Endometrium (tissue), 2 donors: ENCODE measurements at regions not wholly inside any gene's neighbourhood (a gene's known extent, or its start where the extent isn't known, plus 50 kb on each side); places are given as distances from the start of the nearest gene placed in this dataset.

Source experiments
- FAIRE-seq: peaks from 2 replicates; lab custom pipeline; 2012; peaks lifted over from hg19 to GRCh38; lab: Jason Lieb, UNC
- donor health status: control.
- donor health status: control.

DNA sequence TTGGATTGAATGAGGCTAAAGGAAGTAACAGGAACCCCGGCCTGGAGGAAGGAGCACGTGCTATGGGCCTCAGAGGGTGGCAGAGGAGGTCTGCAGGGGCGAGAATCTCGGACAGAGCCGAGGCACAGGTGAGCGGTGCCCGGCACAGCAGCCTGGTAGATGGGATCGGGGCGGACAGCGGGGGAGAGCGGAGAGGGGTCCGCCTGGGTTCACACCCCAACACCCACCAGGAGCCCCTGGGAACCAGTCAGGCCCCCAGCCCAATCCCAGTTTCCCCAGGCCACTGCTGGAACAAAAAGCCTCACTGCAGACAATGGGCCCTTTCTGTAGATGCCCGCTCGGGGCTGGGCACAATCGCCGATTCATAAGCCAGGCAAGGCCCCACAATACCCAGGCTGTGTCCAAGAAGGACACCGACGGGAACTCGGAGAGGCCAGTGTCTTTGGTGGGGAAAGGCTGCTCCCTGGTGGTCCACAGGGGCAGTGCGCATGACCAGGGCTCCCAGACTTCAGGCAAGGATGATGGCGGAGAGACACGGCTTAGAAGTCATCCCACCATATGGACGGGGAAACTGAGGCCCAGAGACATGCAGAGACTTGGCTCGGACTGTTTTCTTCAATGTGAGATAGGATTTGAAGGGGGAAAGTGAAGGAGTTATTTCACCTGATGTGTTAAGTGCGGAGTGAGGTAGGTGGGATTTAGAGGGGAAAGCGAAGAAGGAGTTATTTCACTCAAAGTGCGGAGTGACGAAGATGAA, 106.9 kb upstream of the GPR26 start:
- FAIRE-seq = no peak

DNA sequence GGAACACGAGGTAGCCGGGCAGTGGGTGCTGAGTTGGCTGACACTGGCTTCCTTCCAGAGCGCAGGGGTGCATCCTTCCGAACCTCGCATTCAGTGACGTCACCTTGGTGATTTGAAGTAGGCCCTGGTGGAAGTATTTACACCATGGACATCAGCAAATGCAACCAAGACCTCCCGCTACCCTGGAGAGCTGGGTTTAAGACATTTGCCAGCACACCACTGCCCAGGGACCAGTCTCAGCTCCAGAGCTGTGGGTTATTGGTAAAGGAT, 106.4 kb upstream of the GPR26 start:
- no peak for FAIRE-seq

DNA sequence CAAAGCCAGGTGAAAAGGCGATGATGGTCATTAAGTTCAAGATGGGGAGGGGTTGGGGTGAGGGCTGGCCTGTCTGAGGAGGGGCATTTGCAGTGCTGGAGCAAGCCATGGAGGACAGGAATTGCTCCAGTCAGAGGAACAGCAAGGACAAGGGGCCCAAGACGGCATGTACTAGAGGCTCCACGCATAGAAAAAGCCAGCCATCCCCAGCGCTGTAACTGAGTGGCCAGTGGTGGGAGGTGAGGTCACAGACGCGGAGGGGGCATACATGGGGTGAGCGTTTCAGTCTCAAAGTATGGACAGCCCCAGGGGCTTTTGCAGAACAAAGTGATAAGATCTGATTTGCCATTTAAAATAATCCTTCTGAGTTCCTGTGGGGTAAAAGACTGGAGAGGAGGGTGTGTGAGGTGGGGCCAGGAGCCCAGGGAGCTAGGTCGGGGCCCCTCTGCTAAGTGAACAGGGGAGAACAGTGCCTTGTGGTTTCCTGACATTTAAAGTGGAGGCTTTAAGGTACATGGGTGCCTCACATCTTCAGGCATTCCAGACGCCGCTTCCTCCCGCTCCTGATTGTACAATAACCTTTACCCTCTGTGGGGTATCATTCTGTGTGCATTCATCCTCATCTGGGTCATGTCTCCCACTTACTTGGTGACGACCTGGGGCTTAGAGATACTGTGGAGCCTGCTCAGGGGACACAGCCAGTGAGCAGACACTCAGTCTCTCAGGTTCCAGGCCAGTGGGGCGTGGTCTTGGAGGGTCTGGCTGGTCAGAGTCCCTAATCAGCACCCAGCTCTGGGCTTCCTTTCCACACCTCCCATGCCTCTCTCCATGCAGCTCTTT, 105.6 kb upstream of the GPR26 start:
- FAIRE-seq = no peak

DNA sequence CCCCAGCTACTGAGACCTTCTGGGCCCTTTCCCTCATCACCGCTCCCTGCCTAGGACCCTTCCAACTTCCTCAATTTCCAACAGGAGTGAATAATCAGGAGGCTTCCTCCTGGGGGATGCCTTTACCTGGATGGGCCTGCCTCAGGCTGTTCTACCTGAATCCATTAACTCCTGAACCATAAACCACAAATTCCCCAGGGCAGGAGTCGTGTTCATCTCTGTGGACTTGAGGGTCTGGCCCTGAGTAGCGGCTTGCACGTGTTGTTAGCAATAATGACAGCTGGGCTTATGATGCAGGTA, 105.1 kb upstream of the GPR26 start:
- no peak for FAIRE-seq

DNA sequence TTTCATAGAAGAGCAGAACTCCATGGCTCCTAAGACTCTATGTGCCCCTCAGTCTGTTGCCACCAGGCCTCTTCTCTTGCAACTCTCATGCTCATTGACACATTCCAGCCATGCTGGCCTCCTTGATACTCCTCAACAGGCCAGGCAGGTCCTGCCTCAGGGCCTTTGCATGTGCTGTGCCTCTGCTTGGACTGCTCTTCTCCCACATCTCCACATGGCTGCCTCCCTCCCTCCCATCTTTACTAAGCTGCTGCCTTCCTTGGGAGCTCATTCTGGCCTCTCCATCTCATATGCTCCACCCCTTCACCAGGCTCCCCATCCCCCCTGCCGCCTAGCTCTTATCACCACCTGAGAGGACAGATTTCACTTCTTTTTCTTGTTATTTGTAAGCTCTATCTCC, 103.8 kb upstream of the GPR26 start:
- no peak for FAIRE-seq

DNA sequence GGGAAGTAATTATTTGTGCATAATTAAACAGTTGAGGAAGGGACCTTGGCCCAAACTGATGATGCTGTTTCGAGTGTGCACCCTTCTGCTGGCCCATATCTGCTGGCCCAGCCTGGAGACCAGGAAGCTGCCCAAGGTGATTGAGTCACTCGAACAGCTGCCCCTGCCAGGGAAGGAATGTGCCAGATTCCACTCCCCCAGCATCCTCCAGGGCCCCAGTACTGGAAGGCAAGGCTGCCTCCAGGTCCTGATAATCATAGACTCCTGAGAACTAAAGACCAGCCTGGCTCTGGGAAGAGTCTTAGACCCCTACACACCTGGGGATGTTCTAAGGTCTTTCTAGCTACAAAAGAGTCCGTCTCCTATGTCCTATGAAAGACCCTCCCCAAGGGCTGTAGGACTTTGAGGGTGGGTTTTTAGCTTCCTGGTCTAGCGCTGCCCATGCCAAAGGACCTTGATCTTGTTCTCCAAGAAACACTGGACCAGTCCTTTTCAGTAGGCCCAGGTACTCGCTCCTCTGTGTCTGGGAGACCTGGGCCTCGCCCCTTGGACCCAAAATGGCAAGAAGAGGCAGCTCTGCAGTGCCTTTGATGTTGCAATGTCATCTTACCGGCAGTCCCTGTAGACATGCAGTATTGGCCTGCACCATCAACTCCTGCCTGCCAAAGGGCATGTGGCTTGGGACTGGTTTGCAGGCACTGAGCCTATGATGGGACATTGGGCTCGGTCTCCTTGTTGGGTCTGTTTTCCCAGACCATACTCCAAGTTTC, 103.2 kb upstream of the GPR26 start:
- no peak for FAIRE-seq

DNA sequence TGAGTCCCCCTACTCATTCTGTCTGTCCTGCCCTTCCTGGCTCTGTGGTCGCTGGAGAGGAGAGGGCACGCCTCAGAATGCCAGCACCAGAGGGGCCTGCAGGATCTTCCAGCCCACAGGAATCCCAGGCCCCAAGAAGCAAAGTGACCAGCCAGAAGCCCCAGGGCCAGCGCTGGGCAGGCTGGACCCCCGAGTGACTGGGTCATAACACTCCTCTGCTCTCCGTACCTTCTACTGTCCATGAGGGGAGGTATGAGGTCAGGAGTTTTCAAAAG, 102.6 kb upstream of the GPR26 start:
- no peak for FAIRE-seq

DNA sequence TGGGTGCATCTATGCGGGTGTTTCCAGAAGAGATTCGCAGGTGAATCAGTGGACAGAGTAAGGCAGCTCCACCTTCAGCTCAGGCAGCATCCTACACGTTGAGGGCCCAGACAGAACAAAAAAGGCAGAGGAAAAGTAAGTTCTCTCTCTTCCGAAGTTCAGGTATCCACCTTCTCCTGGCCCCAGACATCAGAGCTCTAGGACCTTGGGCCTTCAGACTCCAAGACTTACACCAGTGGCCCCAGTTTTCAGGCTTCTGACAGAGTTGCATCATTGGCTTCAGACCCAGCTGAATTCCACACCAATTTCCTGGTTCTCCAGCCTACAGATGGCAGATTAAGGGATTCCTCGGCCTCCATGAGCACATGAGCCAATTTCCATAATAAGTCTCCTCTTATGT, 102.2 kb upstream of the GPR26 start:
- FAIRE-seq = no peak

DNA sequence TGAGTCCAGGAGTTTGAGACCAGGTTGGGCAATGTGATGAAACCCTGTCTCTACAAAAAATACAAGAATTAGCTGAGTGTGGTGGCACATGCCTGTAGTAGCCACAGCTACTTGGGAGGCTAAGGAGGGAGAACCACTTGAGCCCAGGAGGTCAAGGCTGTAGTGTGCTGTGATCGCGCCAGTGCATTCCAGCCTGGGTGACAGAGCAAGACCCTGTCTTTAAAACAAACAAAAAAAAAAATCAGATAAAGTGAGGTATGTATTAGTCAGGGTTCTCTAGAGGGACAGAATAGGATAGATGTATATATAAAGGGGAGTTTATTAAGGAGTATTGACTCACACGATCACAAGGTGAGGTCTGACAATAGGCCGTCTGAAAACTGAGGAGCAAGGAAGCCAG, 101.5 kb upstream of the GPR26 start:
- FAIRE-seq = no peak

DNA sequence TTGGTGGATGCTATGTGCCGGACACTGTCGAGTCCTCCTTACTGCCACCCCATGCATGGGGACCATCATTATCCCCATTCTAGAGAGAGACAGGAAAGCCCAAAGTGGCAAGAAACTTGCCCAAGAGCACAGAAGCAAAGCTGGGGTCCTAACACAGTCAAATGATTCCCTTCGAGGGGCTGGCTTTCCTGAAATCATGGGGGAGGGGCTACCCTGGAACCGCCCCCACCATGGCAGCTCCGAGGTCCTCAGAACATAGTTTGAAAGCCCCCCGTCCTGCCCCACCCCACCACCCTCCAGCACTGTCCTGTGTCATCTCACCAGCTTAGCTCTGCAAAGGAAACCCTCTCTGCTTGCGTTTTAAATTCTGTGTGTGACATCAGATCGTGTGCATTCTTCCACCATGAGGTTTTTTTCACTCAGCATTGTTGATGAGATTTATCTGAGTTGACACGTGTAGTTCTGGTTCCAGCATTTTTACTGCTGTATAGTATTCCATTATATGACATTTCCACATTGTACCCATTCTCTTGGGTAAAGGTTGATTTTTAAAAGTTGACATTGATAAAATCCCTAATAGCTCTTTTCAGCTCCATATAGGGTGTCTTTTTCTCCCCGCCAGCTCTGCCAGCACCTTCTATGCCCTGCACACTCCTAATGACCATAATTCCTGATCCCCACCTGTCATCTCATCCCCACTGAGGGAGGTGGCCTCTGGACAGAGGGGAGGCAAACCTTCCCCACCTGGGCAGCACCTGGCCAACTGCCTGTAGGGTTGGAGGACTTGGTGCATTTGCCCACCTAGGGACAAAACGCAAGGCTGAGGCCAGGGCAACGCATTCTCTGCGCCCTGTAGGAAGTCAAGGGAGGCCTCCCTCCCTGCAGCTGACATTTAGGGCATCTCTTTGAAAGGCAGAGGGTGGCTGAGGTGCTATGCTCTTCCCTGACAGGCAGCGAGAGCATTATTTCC, 100.2 kb upstream of the GPR26 start:
- FAIRE-seq = no peak

DNA sequence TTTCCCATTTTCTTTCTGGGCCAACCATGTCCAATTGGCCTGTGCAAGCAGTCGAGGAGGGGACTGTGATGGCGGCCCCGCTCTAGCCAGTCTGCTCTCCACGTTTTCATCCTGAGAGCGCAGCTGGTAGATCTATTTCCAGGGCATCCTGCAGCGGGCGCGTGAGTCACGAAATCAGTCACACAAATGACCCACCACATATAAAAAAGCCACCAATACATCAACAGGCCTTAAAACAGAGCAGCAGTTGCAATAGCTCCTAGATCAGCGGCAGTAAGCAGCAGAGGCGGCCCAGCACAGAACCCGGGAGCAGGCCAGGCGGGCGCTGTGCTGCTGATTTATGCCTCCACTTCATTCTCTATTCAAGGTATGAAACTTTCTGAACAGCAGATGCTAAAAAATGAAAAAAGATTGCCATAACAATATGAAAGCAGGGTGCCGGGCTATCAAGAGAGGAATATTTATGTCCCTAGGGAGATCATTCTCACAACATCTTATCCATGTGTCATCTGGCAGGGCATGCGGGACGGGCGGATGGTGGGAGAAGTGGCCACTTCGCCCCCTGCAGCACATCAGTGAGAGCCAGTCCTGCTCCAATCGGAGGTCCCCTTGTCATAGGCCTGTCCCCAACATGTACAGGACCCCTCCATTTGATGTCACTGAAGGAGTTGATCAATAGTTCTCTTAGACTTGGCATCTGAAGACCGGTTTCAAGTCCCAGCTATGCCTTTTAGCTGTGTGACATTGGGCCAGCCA, 98.0 kb upstream of the GPR26 start:
- no peak for FAIRE-seq

DNA sequence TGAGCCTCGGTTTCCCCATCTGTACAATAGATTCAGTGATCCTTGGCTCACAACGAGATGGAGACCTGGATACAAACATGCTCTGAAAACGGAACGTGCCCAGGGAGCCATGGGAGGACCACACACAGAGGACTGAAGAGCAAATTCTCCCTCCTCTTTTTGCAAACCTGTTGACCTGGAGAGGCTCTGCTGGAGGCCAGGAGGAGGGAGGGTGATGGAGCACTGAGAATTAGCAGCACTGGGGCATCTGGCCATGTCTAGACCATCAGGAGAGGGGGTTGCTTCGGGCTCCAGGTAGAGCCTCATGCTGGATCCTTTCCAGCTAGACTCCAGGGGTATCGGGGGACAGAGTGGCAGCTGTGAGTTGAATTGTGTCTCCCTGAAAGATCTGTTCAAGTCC, 97.4 kb upstream of the GPR26 start:
- FAIRE-seq = no peak

DNA sequence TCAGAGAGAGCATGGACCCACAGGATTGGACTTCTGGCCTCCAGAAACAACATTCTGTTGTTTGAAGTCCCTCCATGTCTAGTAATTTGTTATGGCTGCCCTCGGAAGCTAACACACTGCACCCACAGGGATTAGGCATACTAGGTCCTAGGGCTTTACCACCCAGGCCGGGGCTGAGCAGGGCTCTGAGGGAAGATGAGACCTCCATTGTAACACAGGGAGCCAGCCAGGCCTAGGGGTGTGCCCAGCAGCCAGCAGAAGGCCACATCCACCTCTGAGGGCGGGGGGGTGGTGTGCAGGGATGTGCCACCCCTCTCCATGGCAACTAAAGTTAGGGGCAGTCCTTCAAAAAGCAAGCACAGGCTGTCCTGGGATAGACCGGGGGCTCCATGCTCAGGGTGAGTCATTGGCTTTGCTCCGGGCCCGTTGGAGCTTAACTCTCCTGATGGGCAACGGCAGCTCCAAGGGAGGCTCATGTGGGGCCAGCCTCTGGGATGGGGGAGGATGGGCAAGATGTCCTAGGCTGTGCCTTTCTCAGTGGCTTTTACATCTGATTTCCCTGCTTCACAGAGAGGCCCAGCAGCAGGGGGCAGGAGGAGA, 96.6 kb upstream of the GPR26 start:
- FAIRE-seq = no peak

DNA sequence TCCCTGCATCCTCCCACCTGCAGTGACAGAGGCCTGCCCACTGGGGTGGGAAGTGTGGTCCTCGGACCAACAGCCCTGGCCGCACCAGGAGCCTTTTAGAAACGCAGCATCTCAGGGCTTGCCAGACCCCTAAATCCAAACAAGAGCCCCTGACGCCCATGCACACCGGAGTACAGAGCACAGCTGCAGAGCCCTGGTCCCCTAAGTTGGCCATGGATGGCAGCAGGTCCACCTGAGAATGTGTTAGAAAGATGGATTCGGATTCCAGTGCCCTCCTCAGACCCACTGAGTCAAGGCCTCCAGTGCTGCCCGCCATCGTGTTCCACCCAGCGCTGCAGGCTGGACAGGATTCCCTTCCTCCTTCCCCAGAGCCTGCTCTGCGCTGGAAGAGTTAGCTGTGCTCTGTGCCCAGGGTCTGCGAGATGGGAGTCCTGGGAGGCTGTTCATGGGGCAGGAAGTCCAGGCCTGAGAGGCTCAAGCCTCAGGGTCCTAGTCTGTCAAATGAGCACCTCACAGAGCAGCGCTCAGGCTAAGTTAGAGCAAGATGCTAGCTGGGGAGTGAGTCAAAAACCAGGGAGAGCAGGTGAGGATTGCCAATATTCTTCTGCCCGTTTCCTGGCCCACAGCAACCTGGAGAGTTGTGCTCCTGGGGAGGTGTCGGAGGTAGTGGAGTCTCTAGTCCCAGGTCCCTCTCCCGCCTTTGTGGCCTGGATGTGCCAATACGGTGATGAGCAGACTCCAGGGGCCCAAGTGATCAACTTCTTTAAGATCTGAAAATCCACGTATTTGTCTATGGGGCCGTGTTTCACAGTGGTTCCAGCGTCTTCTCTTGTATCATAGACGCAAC, 95.9 kb upstream of the GPR26 start:
- no peak for FAIRE-seq

DNA sequence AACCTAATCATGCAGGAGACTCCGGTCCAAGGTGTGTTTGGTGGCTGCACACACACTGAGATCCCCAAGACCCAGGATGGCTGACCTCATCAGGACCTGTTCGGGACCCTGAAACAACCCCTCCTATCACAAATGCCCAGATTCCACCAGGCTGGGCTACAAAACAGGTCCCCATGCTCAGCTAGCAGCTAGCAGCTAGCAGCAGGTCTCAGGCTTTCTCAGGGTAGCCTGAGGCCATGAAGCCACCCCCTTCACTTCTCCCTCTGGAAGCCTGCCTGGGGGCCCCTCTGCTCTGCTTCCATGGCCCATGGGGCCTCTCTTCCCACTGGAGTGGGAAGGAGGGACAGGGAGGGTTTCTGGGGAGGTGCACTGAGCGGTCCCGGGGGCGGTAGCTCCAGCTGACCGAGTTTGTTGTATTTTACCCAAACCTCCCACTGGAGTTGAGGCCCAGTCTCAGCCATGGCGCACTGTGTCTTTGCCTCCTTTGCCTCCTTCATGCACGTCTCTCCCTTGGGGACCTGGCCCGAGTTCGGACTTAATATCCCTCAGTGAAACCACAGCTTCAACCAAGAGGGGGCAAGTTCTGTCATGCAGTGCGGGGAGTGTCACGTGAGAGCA, 95.1 kb upstream of the GPR26 start:
- FAIRE-seq = no peak

DNA sequence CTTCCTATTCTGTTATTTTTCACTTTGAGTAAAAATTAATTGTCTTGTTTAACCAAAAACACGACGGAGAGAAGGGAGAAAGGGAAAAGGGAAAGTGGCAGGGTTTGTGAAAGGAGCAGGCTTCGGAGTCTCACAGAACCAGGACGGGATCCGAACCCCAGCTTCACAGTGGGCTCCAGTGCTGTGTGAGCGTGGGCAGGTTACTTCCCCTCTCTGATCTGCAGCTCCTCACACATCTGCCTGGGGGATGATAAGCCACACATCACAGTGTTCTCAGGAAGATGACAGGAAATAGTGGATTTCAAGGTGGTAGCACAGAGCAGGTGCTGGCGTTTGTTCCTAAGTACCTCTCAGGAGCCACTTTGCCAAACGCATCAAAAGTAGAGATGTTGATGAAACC, 94.2 kb upstream of the GPR26 start:
- FAIRE-seq = no peak

DNA sequence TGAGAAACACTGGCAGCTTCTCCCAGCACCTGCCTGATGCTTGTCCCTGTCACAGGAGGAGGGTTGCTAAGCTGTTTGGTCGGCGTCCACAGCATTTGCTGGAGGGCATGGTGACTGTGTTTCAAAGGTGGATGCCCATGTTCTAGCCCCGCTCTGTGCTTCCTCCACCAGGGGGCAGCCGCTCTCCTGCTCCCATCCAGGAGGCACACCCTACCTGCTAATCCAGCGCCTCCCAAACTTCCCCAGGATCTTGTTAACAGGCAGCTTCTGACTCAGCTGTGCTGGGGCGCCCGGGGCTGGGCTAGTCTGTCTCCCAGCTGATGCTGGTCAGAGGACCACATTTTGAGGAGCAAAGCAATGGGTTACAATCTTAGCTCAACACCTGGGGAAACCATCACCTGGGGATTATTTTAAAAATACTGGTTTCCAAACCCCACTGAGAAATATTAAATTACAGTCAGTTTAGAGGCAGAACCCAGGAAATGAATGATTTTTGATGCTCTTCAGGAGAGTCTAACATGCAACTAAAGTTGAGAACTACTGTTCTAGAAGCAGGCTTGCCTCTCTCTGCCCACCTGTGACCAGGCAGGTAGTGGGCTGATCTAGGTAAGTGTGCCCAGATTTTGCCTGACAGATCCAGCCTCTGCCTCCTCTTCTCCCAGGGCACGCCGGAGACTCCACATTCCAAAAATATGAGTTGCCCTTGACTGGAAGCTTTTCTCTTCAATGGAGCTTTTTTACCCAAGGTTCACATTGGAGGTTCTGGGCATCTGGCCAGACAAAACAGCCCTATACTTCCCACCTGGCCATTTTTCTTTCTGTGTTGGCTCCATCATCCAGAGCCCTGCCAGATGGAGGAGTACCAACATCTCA, 92.7 kb upstream of the GPR26 start:
- no peak for FAIRE-seq

DNA sequence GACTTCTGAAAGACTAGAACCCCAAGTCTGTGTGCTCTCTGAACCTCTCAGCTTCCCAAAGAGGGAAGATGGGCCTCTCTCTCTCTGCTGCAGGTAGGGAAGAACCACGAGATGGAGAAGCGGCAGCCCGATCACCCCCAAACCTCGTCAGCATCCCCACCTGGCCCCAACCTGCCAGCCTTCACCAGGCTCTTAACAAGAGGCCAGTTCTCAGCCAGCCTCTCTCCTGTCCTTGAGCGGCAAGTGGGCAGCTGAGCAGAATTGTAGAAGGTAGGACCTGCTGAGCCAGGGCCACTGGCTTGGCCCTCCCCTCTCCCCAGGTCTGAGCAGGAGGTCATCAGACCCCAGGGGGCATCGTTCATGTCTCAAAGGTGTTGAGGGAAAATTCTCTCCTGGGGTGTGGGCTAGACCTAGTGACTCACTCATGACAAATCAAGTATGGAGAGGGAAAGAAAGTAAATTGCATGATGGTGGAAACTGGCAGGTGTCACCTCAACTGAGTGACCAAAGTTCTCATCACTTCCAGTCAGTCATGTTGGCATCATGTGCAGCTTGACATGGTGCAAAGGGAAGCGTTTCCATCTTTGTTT, 92.0 kb upstream of the GPR26 start:
- FAIRE-seq = no peak

DNA sequence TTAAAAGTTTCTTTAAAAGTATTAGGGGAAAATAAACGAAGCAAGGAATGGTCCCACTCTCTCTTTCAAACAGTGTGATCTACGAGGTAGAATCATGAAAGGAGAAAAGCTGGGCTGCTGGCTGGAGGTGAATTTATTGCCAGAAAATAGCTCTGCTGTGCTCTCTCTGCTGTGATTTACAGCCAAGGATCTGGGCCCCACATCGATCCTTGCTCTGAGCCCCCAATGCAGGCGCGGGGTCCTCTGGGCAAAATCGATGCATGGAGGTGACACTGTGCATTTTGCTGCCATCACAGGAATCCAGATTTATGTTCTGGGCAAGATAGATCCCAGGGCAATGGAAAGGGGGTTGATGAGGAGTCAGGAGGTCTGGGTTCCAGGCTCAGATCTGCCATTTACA, 91.0 kb upstream of the GPR26 start:
- FAIRE-seq = no peak
